COLO829 (cell line): ENCODE measurements at regions not wholly inside any gene's neighbourhood (a gene's known extent, or its start where the extent isn't known, plus 50 kb on each side); places are given as distances from the start of the nearest gene placed in this dataset.

Experiments used
- DNase-seq: peaks from one replicate; pipeline ENCODE4 v3.0.0; 2012; ENCODE audit warnings: low spot score

GRCh38 chr7:22005151-22005550 lies 59.5 kb upstream of the CDCA7L start:
- no peak for DNase-seq

GRCh38 chr7:22002726-22003125 lies 57.0 kb upstream of the CDCA7L start:
- DNase-seq: no peak

- DNase-seq: peak; percentile 92
Observed at GRCh38 chr7:22001345-22002004, 55.8 kb upstream of the CDCA7L start.

- DNase-seq: no peak
Observed at GRCh38 chr7:21999896-22000295, 54.2 kb upstream of the CDCA7L start.

- DNase-seq: no peak
Observed at GRCh38 chr7:21996641-21997040, 50.9 kb upstream of the CDCA7L start.
